ENCODE measurements at regions not wholly inside any gene's neighbourhood (a gene's known extent, or its start where the extent isn't known, plus 50 kb on each side); places are given as distances from the start of the nearest gene placed in this dataset.

GRCh38 chr4:11878241-11878640 is 449.5 kb upstream of the HS3ST1 start:
- no peaks in the 10 kb centered on the region for H4K20me1 ChIP-seq (ENCODE audit: insufficient read depth, low read length)
- H3K36me3 ChIP-seq (replicated peaks; ENCODE audit: insufficient read depth, low read length), result no peaks in the 10 kb centered on the region
- DNase-seq, result no peak
- H3K79me2 ChIP-seq (ENCODE audit: low read length), result no peaks in the 10 kb centered on the region
- H3K9me3 ChIP-seq (replicated peaks; ENCODE audit: insufficient read depth, low read length), result no peaks in the 10 kb centered on the region
- no peak overlapping the region for H2AFZ ChIP-seq (ENCODE audit: low read length)
- no peak overlapping the region for H3K27ac ChIP-seq (ENCODE audit: low read length)
- TF ChIP-seq EZH2 (optimal IDR thresholded peaks at IDR 0.05; ENCODE audit: low read depth, low read length) (no peak), EZH2phosphoT487 (IDR thresholded peaks at IDR 0.05; ENCODE audit: low read length) (no peak), CTCF (IDR thresholded peaks at IDR 0.05; ENCODE audit: low read length) (no peak)
- H3K4me1 ChIP-seq (ENCODE audit: low read length), result no peaks in the 10 kb centered on the region
- H3K4me2 ChIP-seq (ENCODE audit: low read depth, low read length), result no peak overlapping the region
- H3K9me2 ChIP-seq (replicated peaks; ENCODE audit: insufficient read depth, low read length), result no peaks in the 10 kb centered on the region
- no peaks in the 10 kb centered on the region for H3K27me3 ChIP-seq (replicated peaks; ENCODE audit: insufficient read depth, low read length)
- no peak overlapping the region for H3K9ac ChIP-seq (ENCODE audit: low read length)
- H3K4me3 ChIP-seq (ENCODE audit: low read length), result no peak overlapping the region
- H3F3A ChIP-seq (ENCODE audit: insufficient read depth, low read length), result no peaks in the 10 kb centered on the region

GRCh38 chr4:11876104-11876503 is 447.4 kb upstream of the HS3ST1 start:
- Histone ChIP-seq H2AFZ (ENCODE audit: low read length) (no peak overlapping the region), H3K27me3 (replicated peaks; ENCODE audit: insufficient read depth, low read length) (no peaks in the 10 kb centered on the region), H3K4me3 (ENCODE audit: low read length) (no peak overlapping the region), H3K9me3 (replicated peaks; ENCODE audit: insufficient read depth, low read length) (no peaks in the 10 kb centered on the region), H3K9ac (ENCODE audit: low read length) (no peak overlapping the region), H3K27ac (ENCODE audit: low read length) (no peak overlapping the region), H4K20me1 (ENCODE audit: insufficient read depth, low read length) (no peaks in the 10 kb centered on the region), H3F3A (ENCODE audit: insufficient read depth, low read length) (no peaks in the 10 kb centered on the region), H3K9me2 (replicated peaks; ENCODE audit: insufficient read depth, low read length) (no peaks in the 10 kb centered on the region), H3K4me2 (ENCODE audit: low read depth, low read length) (no peak overlapping the region), H3K36me3 (replicated peaks; ENCODE audit: insufficient read depth, low read length) (no peaks in the 10 kb centered on the region), H3K4me1 (ENCODE audit: low read length) (no peaks in the 10 kb centered on the region), H3K79me2 (ENCODE audit: low read length) (no peaks in the 10 kb centered on the region)
- TF ChIP-seq EZH2phosphoT487 (IDR thresholded peaks at IDR 0.05; ENCODE audit: low read length), result no peak
- TF ChIP-seq CTCF (IDR thresholded peaks at IDR 0.05; ENCODE audit: low read length), result no peak
- no peak for TF ChIP-seq EZH2 (optimal IDR thresholded peaks at IDR 0.05; ENCODE audit: low read depth, low read length)
- DNase-seq, result no peak

GRCh38 chr4:11869191-11869870 is 440.6 kb upstream of the HS3ST1 start:
- Histone ChIP-seq H3K36me3 (replicated peaks; ENCODE audit: insufficient read depth, low read length) (no peaks in the 10 kb centered on the region), H3K79me2 (ENCODE audit: low read length) (no peaks in the 10 kb centered on the region), H3K9me2 (replicated peaks; ENCODE audit: insufficient read depth, low read length) (no peaks in the 10 kb centered on the region), H3K4me2 (ENCODE audit: low read depth, low read length) (no peak overlapping the region), H3K27me3 (replicated peaks; ENCODE audit: insufficient read depth, low read length) (no peaks in the 10 kb centered on the region), H3K4me3 (ENCODE audit: low read length) (no peak overlapping the region), H3K4me1 (ENCODE audit: low read length) (no peaks in the 10 kb centered on the region), H3K9ac (ENCODE audit: low read length) (no peak overlapping the region), H3K27ac (ENCODE audit: low read length) (no peak overlapping the region), H2AFZ (ENCODE audit: low read length) (no peak overlapping the region), H3F3A (ENCODE audit: insufficient read depth, low read length) (no peaks in the 10 kb centered on the region), H4K20me1 (ENCODE audit: insufficient read depth, low read length) (no peaks in the 10 kb centered on the region), H3K9me3 (replicated peaks; ENCODE audit: insufficient read depth, low read length) (no peaks in the 10 kb centered on the region)
- no peak for DNase-seq
- TF ChIP-seq CTCF (IDR thresholded peaks at IDR 0.05; ENCODE audit: low read length) (no peak), EZH2phosphoT487 (IDR thresholded peaks at IDR 0.05; ENCODE audit: low read length) (no peak), EZH2 (optimal IDR thresholded peaks at IDR 0.05; ENCODE audit: low read depth, low read length) (no peak)
